H1 (cell line): ENCODE measurements at regions not wholly inside any gene's neighbourhood (a gene's known extent, or its start where the extent isn't known, plus 50 kb on each side); places are given as distances from the start of the nearest gene placed in this dataset.

ENCODE experiments used
- CTCF ChIA-PET: fragments of 300-600 bp; sonication (Branson Sonifier 250); formaldehyde crosslinking; loops from one replicate; lab custom pipeline; 2021; ENCODE audit not compliant: partially characterized antibody; lab: Charles Lee
- POLR2A ChIA-PET: fragments of 300-600 bp; sonication (Branson Sonifier 250); formaldehyde crosslinking; loops from one replicate; lab custom pipeline; 2021; ENCODE audit warnings: inconsistent platforms; ENCODE audit not compliant: partially characterized antibody; lab: Charles Lee
- DNase-seq, 2 experiments: peaks; one replicate each; pipeline versions ENCODE4 v3.0.0 to v3.0.0-alpha.2; 2010 to 2022; ENCODE audit warnings: low spot score in 2 of 2, low read depth in 1 of 2, mixed read lengths in 1 of 2
- FAIRE-seq: peaks from 2 replicates; lab custom pipeline; 2011; peaks lifted over from hg19 to GRCh38; lab: Jason Lieb, UNC
- H2AFZ ChIP-seq: 2 replicates; pipeline ENCODE4 v1.8.1; 2012; ENCODE audit warnings: low read length, inconsistent platforms
- H2AK5ac ChIP-seq: 2 replicates; pipeline ENCODE4 v1.6.1; 2013; ENCODE audit warnings: low read depth, low read length
- H2BK120ac ChIP-seq: replicated peaks from 2 replicates; pipeline ENCODE3; 2013; ENCODE audit warnings: low read depth, low read length, inconsistent platforms
- H2BK12ac ChIP-seq: 2 replicates; pipeline ENCODE4 v1.6.1; 2013; ENCODE audit warnings: low read depth, low read length
- H2BK15ac ChIP-seq: 2 replicates; pipeline ENCODE4 v1.6.1; 2013; ENCODE audit warnings: low read length
- H2BK20ac ChIP-seq: 2 replicates; pipeline ENCODE4 v1.6.1; 2013; ENCODE audit warnings: low read length
- H2BK5ac ChIP-seq: 2 replicates; pipeline ENCODE4 v1.6.1; 2013; ENCODE audit warnings: low read depth, low read length
- H3K14ac ChIP-seq: 2 replicates; pipeline ENCODE4 v1.6.1; 2013; ENCODE audit warnings: inconsistent platforms; ENCODE audit not compliant: insufficient read length
- H3K18ac ChIP-seq: 2 replicates; pipeline ENCODE4 v1.6.1; 2013; ENCODE audit warnings: low read length; ENCODE audit errors: extremely low read depth
- H3K23ac ChIP-seq: 2 replicates; pipeline ENCODE4 v1.6.1; 2013; ENCODE audit warnings: inconsistent platforms; ENCODE audit not compliant: insufficient read length
- H3K23me2 ChIP-seq: 2 replicates; pipeline ENCODE4 v1.6.1; 2013; ENCODE audit warnings: low read depth, low read length
- H3K27ac ChIP-seq: 2 replicates; pipeline ENCODE4 v1.6.1; 2011; ENCODE audit warnings: low read depth, low read length, inconsistent platforms
- H3K27me3 ChIP-seq, 4 experiments: replicated peaks in 1 of 4; 1 replicate in 1 of 4; 2 replicates in 3 of 4; pipeline versions ENCODE4 v1.6.1 to v1.8.1; 2011 to 2013; ENCODE audit warnings: low read length in 3 of 4, mild to moderate bottlenecking in 3 of 4, inconsistent platforms in 2 of 4, mixed read lengths in 2 of 4, moderate library complexity in 1 of 4; ENCODE audit not compliant: control insufficient read depth in 3 of 4, insufficient read depth in 3 of 4; ENCODE audit errors: extremely low read depth in 1 of 4
- H3K36me3 ChIP-seq, 4 experiments: 2 replicates each; pipeline versions ENCODE4 v1.6.1 to v1.8.1; 2011 to 2013; ENCODE audit warnings: mild to moderate bottlenecking in 4 of 4, low read length in 3 of 4, moderate library complexity in 2 of 4, control low read depth in 1 of 4, inconsistent platforms in 1 of 4; ENCODE audit not compliant: insufficient read depth in 4 of 4, control insufficient read depth in 2 of 4
- H3K4ac ChIP-seq: replicated peaks from 2 replicates; pipeline ENCODE3; 2013; ENCODE audit warnings: low read length, low read depth, mixed read lengths, inconsistent platforms; ENCODE audit not compliant: insufficient read length
- H3K4me1 ChIP-seq, 4 experiments: replicated peaks in 1 of 4; 1 replicate in 1 of 4; 2 replicates in 3 of 4; pipeline versions ENCODE4 v1.6.1 to v1.8.1; 2011 to 2013; ENCODE audit warnings: low read length in 3 of 4, inconsistent platforms in 2 of 4, mixed read lengths in 1 of 4; ENCODE audit not compliant: insufficient read depth in 4 of 4, control insufficient read depth in 3 of 4
- H3K4me2 ChIP-seq, 2 experiments: 2 replicates each; pipeline versions ENCODE4 v1.6.1 to v1.8.1; 2011 to 2013; ENCODE audit warnings: low read depth in 2 of 2, low read length in 2 of 2, control low read depth in 1 of 2, inconsistent platforms in 1 of 2, mild to moderate bottlenecking in 1 of 2; ENCODE audit not compliant: insufficient read depth in 1 of 2
- H3K4me3 ChIP-seq, 4 experiments: fragments of 200-600, 300-600 bp in 1 of 4; sonication (generic), shearing (Covaris generic), sonication (Bioruptor Twin) in 1 of 4; 2 replicates each; pipeline versions ENCODE4 v1.5.1 to v1.8.1; 2011 to 2016; ENCODE audit warnings: low read length in 4 of 4, low read depth in 3 of 4, control low read depth in 2 of 4, inconsistent platforms in 2 of 4, mild to moderate bottlenecking in 2 of 4, mixed read lengths in 1 of 4, moderate library complexity in 1 of 4; ENCODE audit not compliant: insufficient read depth in 2 of 4; ENCODE audit errors: extremely low read depth in 1 of 4
- H3K56ac ChIP-seq: replicated peaks from 2 replicates; pipeline ENCODE3; 2013; ENCODE audit warnings: low read depth, mild to moderate bottlenecking, mixed read lengths, low read length, inconsistent platforms; ENCODE audit not compliant: insufficient read length
- H3K79me1 ChIP-seq: 2 replicates; pipeline ENCODE4 v1.6.1; 2013; ENCODE audit warnings: low read depth, low read length, control low read depth
- H3K79me2 ChIP-seq, 2 experiments: 2 replicates each; pipeline versions ENCODE4 v1.6.1 to v1.8.1; 2012 to 2013; ENCODE audit warnings: low read length in 2 of 2, mild to moderate bottlenecking in 2 of 2, inconsistent platforms in 1 of 2; ENCODE audit not compliant: insufficient read depth in 2 of 2, control insufficient read depth in 1 of 2
- H3K9ac ChIP-seq, 4 experiments: replicated peaks in 1 of 4; 1 replicate in 1 of 4; 2 replicates in 3 of 4; pipeline versions ENCODE4 v1.6.1 to v1.8.1; 2011 to 2013; ENCODE audit warnings: low read depth in 3 of 4, low read length in 3 of 4, control low read depth in 2 of 4, mild to moderate bottlenecking in 2 of 4, moderate library complexity in 2 of 4, inconsistent platforms in 1 of 4; ENCODE audit errors: extremely low read depth in 1 of 4
- H3K9me3 ChIP-seq, 2 experiments: 2 replicates each; pipeline versions ENCODE4 v1.6.1 to v1.8.1; 2012 to 2013; ENCODE audit warnings: mild to moderate bottlenecking in 2 of 2, moderate library complexity in 2 of 2, control low read depth in 1 of 2, inconsistent platforms in 1 of 2, low read depth in 1 of 2, low read length in 1 of 2, mixed read lengths in 1 of 2; ENCODE audit not compliant: insufficient read depth in 2 of 2
- H4K20me1 ChIP-seq, 2 experiments: replicated peaks in 1 of 2; 2 replicates each; pipeline versions ENCODE3 to v1.8.1; 2011 to 2013; ENCODE audit warnings: inconsistent platforms in 2 of 2, low read length in 2 of 2, mild to moderate bottlenecking in 1 of 2; ENCODE audit not compliant: insufficient read depth in 2 of 2, control insufficient read depth in 1 of 2
- H4K5ac ChIP-seq: 2 replicates; pipeline ENCODE4 v1.6.1; 2013; ENCODE audit warnings: low read length, low read depth, mixed read lengths, inconsistent platforms; ENCODE audit not compliant: insufficient read length
- H4K8ac ChIP-seq: 2 replicates; pipeline ENCODE4 v1.8.0; 2013; ENCODE audit warnings: mild to moderate bottlenecking, moderate library complexity, low read length, inconsistent platforms; ENCODE audit not compliant: insufficient read depth; ENCODE audit errors: extremely low read depth
- H4K91ac ChIP-seq: replicated peaks from 2 replicates; pipeline ENCODE3; 2013; ENCODE audit warnings: low read length, mixed read lengths, inconsistent platforms; ENCODE audit not compliant: insufficient read length
- ATF2 ChIP-seq: IDR thresholded peaks from 2 replicates; pipeline ENCODE4 v1.6.1; 2012; ENCODE audit warnings: low read length, inconsistent platforms
- BCL11A ChIP-seq, 2 experiments: IDR thresholded peaks; one replicate each; pipeline ENCODE4 v1.6.1; 2011; ENCODE audit warnings: low read depth in 2 of 2, low read length in 2 of 2, mild to moderate bottlenecking in 2 of 2
- CEBPB ChIP-seq: IDR thresholded peaks from 2 replicates; pipeline ENCODE4 v1.6.1; 2012; ENCODE audit warnings: low read depth, low read length
- CTBP2 ChIP-seq: IDR thresholded peaks from 2 replicates; pipeline ENCODE4 v1.7.0; 2011; ENCODE audit warnings: borderline replicate concordance, mild to moderate bottlenecking, moderate library complexity, mixed read lengths, low read length; ENCODE audit not compliant: insufficient read depth, insufficient read length
- EP300 ChIP-seq, 2 experiments: IDR thresholded peaks; 1 replicate in 1 of 2; 2 replicates in 1 of 2; pipeline ENCODE4 v1.6.1; 2011 to 2012; ENCODE audit warnings: low read depth in 2 of 2, low read length in 2 of 2, mild to moderate bottlenecking in 2 of 2, borderline replicate concordance in 1 of 2, inconsistent platforms in 1 of 2, moderate library complexity in 1 of 2
- GTF2F1 ChIP-seq: IDR thresholded peaks from 2 replicates; pipeline ENCODE4 v1.6.1; 2012; ENCODE audit warnings: low read depth, low read length, improper control_type of control experiment, borderline replicate concordance
- JUND ChIP-seq: IDR thresholded peaks from 2 replicates; pipeline ENCODE4 v1.6.1; 2011; ENCODE audit warnings: mild to moderate bottlenecking, improper control_type of control experiment, low read length
- MAFK ChIP-seq: IDR thresholded peaks from 2 replicates; pipeline ENCODE4 v1.6.1; 2012; ENCODE audit warnings: low read depth, mild to moderate bottlenecking, improper control_type of control experiment, low read length
- MAX ChIP-seq: IDR thresholded peaks from 2 replicates; pipeline ENCODE4 v1.6.1; 2012; ENCODE audit warnings: inconsistent platforms
- SIRT6 ChIP-seq: IDR thresholded peaks from one replicate; pipeline ENCODE4 v1.7.1; 2012; ENCODE audit warnings: low read length, inconsistent platforms
- SP2 ChIP-seq: IDR thresholded peaks from 2 replicates; pipeline ENCODE4 v1.6.1; 2012; ENCODE audit warnings: mild to moderate bottlenecking, low read length, inconsistent platforms
- TAF7 ChIP-seq: optimal IDR thresholded peaks from 2 replicates; pipeline ENCODE3; 2011; ENCODE audit warnings: low read depth, mild to moderate bottlenecking, inconsistent platforms, low read length, moderate library complexity, borderline replicate concordance
- WGBS, 2 experiments: shearing (Covaris generic) in 1 of 2; methylation state at CpG; one replicate each; pipeline versions ENCODE4 v1.1.6 to v1.1.7; 2013 to 2015; ENCODE audit warnings: low lambda C conversion rate in 2 of 2, mixed read lengths in 2 of 2, inconsistent platforms in 1 of 2, low coverage in 1 of 2, missing lambda C conversion rate in 1 of 2; ENCODE audit not compliant: insufficient replicate concordance in 2 of 2, insufficient coverage in 1 of 2, insufficient read length in 1 of 2; ENCODE audit errors: extremely low coverage in 1 of 2, missing lambda C conversion rate in 1 of 2; 5-methylcytosine and 5-hydroxymethylcytosine counted together

- FAIRE-seq (no peak), DNase-seq (no peak)
- no peaks in the 10 kb centered on the region for H3K23me2 ChIP-seq
- H4K20me1 ChIP-seq: no peaks in the 10 kb centered on the region
- WGBS, 2 experiments: 82% methylated on average over 5 of the region's 5 CpGs; no CpG with 5 or more reads in 1 of the 2 experiments
- no peaks in the 10 kb centered on the region for H3K27me3 ChIP-seq
- no peaks in the 10 kb centered on the region for H3K79me2 ChIP-seq
- H3K9me3 ChIP-seq: no peaks in the 10 kb centered on the region
- no peak overlapping the region for H3K9ac ChIP-seq
- H4K5ac ChIP-seq: no peak overlapping the region
- H3K4me2 ChIP-seq: no peak overlapping the region
- no peak overlapping the region for H4K8ac ChIP-seq
- no peak overlapping the region for H2BK12ac ChIP-seq
- no peak overlapping the region for H2BK15ac ChIP-seq
- no peaks in the 10 kb centered on the region for H3K36me3 ChIP-seq
- no peak overlapping the region for H3K4ac ChIP-seq
- H2AFZ ChIP-seq: no peak overlapping the region
- TF ChIP-seq GTF2F1 (no peak), BCL11A (IDR thresholded peaks at IDR 0.05; ENCODE audit: low read depth in 2 of 2, low read length in 2 of 2) (no peak), CEBPB (no peak), ATF2 (no peak), CTBP2 (no peak), EP300 (IDR thresholded peaks at IDR 0.05; ENCODE audit: borderline replicate concordance in 1 of 2, low read depth in 2 of 2, low read length in 2 of 2) (no peak), MAX (no peak), SIRT6 (no peak), SP2 (no peak), TAF7 (no peak), JUND (no peak), MAFK (no peak)
- no peak overlapping the region for H2AK5ac ChIP-seq
- H3K27ac ChIP-seq: no peak overlapping the region
- H4K91ac ChIP-seq: no peak overlapping the region
- H2BK120ac ChIP-seq: no peak overlapping the region
- peaks cover 0 to 6% (median 3%) of the 10 kb centered on the region in 4 experiments; a peak in 3 of 7 replicates for H3K4me1 ChIP-seq
- H3K79me1 ChIP-seq: no peaks in the 10 kb centered on the region
- no peak overlapping the region for H3K4me3 ChIP-seq
- H3K23ac ChIP-seq: no peak overlapping the region
- H2BK5ac ChIP-seq: no peak overlapping the region
- CTCF ChIA-PET: interaction anchor here (1.6 to 2.4 kb wide), 2 partner anchors 15 to 24 kb away, joined by 3 to 6 read pairs; no protein-coding TSS in a partner anchor
- no peak overlapping the region for H2BK20ac ChIP-seq
- no peak overlapping the region for H3K14ac ChIP-seq
- H3K18ac ChIP-seq: no peak overlapping the region
- no peak overlapping the region for H3K56ac ChIP-seq
- POLR2A ChIA-PET: no interaction called here
Observed at GRCh38 chr3:168823466-168823865, 727.7 kb upstream of the GOLIM4 start.
